GM21381 (cell line): ENCODE measurements at regions not wholly inside any gene's neighbourhood (a gene's known extent, or its start where the extent isn't known, plus 50 kb on each side); places are given as distances from the start of the nearest gene placed in this dataset.

Source experiments
- ATAC-seq: cut with Tn5 transposase; IDR thresholded peaks from one replicate; pipeline ENCODE4 v1.9.1; 2021; ENCODE audit warnings: mild to moderate bottlenecking, moderate library complexity; ENCODE audit not compliant: unreplicated experiment

DNA sequence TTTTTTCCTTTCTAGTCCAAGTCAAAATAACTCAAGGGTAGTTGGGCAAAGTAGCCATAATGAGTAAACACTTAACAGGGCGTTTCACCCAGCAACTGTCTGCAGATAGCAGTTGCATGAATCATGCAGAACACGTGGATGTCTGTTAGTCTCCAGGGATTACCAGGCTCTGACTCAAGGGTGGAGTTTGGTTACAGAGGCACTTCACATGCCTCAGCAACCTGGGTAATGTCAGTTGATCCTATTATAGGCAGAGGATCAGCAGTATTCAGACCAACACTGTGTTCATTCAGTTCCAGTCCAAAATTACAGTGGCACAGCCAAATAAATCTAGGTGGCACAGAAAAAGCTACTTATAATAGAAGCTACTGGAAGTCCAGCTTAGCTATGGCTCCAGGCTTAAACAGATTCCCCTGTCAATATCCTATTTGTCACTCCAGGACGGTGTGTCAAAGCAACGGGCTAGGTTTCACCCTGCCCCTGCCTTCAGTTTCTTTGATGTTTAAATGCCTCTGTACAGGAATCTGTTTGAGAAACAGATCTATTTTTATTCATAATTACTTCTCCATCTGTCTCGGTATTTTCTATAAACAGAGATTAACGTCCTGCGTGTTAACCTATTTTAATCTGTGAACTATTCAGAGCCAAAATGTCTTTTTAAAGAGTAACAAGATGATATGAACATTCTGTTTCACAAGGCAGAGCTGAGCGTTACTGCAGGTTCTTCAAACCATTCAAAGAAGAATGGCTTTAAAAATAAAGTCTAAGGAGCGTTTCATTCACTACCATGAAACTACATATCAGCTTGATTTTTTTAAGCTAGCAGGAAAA lies 162.6 kb upstream of the AKR1E2 start:
- ATAC-seq: peak; percentile 90

DNA sequence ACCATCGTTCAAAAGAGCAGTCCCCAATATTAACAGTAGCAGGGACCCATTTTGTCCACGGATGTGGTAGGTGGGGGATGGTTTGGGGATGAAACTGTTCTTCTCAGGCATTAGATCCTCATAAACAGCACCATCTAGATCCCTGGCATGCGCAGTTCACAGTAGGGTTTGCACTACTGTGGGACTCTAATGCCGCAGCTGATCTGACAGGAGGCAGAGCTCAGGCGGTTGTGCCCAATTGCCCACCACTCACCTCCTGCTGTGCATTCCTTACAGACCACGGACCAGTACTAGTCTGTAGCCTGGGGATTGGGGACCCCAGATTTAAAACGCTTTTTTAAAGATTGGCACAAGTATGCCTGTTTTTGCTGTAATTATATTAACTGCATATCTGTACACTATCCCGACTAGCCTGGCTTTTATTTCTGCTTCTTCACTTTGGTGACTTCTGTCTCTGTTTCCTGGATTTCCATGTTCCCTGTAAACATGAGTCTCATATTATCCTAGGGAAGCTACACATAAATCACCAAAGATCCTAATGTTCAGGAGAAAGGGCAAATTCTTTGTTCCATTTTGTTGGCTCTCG lies 163.3 kb upstream of the AKR1E2 start:
- ATAC-seq: no peak

DNA sequence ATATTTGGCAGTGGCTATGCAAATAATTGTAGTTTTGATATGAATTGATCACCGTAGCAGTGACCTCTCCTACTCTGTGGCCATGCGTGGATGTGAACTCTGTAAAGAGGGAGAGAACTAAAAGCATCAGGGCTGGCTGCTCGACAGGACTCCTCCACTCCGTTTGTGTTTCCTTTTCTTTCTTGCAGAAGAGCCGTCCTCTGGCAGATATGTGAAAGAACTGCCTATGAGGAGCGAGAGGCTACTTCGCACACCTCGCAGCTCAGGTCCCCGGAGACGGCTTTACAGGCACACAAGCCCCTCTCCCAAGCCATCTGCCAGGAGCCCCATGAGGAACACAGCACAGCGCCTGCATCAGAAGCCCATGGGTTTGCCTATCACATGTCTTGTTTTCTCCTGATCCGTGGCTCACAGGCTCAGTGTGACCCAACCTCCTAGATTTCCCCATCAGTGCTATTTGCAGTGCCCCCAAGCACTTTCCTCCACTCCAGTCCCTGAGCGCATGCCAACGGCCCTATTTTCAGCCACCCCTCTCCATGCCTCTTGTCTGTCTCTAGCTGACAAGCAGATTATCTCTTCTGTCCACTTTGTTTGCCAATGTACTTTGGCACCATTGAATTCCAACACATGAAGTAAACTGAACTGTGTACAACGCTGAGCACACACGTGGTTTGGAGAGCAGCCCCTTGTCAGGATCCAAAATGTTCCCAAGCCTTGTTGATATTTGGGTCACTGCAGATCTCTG lies 164.3 kb upstream of the AKR1E2 start:
- ATAC-seq: no peak

DNA sequence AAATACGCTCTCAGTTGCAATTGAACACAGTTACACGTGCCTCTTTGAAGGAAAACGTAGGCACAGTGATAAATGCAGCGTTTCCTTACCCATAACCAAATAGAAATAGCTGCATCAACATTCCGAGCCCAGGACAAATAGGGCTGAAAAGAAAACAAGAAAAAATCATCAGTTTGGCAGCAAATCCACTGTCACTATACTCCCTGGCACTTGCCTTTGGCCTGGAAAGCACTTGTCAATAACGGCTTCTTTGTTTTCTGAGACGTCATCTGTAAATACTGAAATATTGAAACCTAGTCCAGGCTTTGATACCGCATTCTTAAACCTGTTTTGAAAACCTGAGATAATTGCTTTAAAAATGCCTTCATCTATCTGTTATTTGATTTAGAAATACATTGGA lies 167.2 kb upstream of the AKR1E2 start:
- no peak for ATAC-seq

DNA sequence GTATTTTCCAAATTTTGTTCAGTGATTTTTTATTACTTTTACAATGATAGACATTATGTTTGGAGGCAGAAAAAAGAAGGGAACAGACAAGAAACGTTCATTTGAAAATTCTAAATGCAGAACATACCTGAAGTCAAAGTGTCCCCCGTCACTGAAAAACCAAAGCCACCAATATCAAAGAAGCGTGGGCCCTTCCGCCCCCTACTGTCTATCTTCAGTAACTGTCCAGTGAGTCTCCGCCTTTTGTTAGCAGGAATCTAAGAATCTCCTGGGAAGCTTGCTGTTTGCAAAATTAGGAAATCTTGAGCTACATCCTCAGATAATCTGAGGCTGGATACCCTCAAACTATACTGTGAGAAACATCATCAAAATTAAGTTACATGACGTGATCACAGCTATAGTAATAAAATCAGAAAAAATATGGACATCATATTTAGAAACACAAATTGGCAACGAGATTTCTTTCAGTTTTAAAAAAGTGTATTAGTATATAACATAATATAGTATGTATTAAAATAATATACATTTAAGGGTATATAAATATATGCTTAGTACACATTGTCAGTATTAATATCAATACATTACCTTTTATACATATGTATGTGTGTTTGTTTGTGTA lies 169.3 kb upstream of the AKR1E2 start:
- no peak for ATAC-seq

DNA sequence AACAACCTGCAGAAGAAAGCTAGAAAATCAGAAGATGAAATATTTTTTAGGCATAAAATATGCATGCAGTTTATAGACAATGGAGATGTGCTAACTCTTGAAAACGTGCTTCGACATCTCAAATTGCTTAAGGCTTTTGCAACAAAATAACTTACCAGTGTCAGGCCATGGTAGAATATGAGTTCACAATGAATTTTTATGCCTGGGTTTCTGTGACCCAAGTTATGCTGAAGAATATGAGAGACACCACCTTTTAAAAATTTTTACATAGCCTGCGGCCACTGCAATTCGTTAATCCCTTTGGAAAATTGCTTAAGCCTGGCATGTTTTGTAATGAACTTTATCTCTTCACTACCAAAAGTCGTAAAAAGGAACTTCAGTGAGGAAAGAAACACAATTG lies 170.1 kb upstream of the AKR1E2 start:
- no peak for ATAC-seq

DNA sequence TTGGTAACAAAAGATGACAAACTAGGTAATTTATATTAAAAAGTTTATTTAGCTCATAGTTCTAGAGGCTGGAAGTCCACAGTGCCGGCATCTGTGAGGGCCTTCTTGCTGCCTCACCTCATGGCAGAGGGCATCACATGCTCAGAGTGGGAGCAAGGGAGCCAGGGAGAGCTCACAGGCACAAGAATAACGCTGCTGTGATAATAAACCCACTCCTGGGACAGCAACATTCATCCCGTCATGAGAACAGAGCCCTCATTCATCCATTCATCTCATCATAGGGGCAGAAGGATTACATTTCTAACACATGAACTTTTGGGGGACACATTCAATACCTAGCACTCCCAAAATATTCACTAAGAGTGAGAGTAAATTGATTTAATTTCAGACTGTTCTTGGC lies 170.6 kb upstream of the AKR1E2 start:
- ATAC-seq: no peak

DNA sequence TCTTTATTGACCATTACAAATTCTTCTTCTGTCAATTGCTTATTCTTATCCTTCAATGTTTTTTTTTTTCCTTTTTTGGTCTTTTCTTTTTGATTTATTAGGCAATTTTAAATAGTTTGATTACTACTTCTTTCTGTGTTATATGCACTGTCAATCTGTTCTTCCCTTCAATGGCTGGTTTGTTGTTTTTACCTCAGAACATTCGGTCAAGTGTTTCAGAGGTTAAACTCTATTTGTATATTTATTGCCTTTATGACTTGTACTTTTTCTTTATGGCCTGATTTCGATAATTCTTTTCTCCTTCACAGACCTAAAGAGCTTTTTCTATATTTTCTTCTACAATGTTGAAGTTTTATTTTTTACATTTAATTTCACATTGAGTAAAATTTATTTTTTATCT lies 171.5 kb upstream of the AKR1E2 start:
- no peak for ATAC-seq

DNA sequence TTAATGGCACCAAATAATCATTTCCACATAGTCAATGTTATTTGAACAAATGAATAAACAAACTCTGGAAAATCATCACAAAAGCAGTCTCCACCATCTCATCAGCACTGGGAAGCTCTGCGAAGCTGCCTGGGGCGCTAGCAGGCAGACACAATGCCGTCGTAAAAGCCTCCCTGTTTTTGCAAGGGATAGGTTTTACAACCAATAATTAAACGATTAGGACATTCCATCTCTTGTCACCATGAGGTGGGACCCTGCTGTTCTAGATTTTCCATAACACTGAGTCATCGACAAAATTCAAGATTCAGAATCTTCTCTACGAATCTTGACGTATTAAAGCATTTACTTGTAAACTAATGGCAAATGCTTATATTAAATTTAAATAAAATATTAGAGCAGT lies 172.8 kb upstream of the AKR1E2 start:
- ATAC-seq: no peak

DNA sequence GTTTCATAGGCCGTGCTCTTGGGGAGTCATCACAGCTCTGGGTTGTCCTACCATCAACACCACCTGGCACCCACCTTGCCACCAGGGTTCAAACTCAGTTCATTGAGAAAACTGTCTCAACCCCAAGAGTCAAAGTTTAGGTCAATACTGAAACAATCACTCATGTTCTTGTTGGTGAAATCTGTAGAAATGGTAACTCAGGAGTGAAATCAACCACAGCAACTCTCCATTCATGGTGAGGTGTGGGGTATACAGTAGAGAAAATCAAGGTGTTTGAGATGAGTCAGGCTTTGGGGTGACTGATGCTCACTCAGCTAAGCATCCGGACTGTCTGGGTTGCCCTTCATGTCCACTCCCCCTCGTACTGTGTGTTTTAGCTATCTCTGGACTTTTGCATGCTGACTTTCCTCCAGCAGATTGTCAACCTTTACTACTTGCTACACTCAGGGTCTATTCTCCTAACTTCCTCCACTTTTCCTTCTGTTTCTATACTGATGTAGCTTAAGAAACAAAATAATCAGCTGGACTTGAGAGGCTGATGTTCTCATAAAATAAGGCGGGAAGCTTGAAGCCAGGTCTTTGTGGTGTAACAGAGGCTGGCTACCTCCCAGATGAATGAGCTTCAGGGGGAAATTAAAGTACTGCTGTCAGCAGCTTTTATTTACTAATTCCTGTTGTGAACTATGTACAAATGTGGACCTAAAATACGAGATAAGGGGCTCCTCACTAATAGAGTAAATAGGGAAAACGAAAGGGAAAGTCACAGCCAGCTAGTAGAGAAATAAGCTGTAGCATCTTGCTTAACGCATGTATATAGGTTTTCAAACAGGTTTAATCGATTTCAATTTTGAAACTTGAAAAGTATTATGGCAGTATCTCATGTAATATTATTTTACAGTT lies 173.6 kb upstream of the AKR1E2 start:
- peak; percentile 54 for ATAC-seq

DNA sequence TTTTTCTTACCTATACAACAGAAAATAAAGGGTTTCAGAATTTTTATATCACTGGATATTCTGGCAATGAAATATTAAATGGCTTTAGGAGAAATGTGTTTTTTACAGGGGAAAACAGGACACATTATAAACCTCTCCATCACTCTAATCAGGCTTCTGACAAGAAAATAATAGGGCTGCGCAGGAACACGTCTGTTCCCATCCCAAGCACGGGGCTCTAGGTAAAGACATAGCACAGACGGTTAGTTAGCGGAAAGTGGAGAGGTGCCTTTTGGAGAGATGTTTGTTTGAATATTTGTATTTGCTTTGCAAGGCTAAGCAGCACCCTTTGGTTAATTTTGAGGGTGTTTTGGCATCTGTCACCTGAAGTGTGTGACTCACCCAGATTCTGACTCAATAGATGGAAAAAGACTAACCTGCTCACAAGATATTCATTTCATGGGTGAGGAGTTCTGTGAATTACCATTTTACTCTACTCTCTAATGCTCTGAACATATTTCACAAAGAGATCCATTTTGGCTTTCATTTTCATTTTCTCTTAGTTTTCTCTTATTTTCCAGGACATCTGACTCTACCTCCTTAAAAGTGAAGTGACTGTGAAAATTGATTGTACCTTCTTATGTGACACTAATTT lies 174.5 kb upstream of the AKR1E2 start:
- ATAC-seq: peak; percentile 29

DNA sequence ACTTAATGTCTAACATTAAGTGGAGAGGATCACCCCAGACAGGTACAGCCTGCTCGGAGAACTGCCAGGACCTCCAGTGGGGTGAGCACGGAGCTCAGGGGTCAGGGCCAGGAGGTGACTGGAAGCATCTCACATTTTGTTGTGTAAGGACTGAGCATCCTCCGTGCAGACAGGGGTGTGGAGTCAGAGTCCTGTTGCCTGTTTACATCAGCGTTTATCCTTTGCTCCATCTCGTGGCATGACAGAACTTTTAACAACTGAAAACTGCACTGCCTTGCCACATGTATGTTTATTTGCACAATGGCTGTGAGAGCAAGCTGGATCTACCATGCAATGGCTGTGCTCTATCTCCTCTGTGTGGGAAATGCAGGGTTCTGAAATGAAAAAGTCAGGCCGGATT lies 175.4 kb upstream of the AKR1E2 start:
- ATAC-seq: no peak

DNA sequence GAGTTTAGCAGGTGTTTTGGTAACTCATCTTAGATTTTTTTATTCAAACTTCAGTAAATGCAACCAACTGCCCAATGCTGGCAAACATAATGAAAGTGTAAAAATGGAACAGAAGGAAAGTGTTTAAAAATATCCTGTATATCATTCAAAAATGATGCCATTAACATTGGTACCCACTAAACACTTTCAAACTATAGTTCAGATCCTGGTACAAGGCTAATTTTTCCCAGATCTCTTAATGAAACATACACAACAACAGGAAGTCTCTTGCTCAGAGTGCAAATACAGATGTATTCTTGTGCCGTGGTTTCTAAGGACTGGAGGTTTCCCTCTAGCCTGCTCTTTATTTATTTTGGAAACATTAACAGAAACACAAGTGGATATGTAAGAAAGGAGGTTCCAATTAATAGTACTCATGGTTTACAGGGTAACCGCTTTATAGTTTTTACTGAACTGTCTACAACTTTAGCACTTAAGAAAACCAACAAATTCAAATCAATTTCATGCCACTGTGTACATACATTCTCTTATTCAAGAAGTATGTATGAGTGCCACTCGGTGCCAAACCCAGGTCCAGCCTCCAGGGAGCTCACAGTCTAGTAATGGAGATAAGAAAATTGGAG lies 176.0 kb upstream of the AKR1E2 start:
- no peak for ATAC-seq

DNA sequence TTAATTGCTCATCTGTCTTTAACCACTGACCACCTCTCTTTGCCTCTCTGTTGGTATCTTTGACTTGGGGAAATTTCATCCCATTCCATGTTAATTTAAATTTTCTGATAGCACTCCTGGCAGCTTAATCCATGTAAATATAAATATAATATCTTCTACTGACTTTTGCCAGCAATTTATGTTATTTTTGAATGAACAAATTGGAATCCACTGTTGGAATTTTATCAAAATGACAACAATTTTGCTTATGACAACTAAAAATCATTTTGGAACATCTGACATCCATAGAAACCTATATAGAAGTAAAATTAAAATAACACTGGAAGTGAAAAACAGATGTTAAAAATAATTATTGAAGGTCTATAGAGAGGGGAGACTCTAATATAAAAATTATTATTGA lies 176.5 kb upstream of the AKR1E2 start:
- no peak for ATAC-seq

DNA sequence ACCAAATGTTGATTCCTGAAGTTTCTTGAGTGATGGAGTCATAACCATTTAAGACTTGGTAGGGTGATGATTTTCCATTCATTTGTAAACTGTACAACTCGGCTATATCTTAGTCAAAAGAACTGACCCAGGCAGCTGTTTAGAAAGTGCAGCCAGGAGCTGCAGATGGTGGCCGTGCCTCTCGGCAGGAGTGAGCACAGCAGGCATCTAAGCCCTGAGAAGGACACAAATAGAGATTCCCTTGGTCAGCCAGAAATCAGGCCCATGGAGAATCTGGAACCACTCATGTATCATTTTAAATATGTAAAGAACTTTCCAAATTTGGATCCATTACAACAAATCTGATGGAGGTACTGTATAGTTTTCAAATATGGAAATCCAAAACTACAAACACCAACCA lies 177.0 kb upstream of the AKR1E2 start:
- ATAC-seq: no peak

DNA sequence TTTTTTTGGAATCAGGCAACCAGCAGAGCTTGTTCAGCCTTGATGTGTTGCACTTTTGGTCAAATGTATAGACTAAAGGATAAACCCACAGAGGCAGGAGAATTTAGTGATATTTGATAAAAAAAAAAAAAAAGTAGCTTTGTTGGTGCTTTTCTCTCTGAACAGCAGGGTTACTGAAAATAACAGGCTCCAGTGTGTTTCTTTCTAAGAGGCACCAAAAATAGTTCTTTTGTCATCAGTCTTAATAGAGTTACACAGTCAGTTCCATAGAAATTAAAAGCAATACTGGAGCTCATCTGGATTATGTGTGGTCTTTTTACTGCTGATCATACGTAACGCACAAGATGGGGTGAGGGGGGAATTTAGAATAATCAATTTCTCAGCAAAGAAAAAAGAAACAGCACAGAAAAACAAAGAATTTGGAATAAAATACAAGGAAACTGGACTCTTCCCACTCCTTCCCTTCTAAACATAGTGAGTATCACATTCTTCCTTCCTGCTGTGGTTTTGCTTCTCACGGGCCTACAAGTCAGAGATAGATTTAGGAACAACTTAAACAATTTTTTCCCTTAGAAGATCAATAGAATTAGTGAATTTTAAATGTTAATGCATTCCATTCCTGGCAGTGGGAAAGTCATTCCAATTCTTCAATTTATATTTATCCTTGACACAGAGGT lies 178.8 kb upstream of the AKR1E2 start:
- no peak for ATAC-seq

DNA sequence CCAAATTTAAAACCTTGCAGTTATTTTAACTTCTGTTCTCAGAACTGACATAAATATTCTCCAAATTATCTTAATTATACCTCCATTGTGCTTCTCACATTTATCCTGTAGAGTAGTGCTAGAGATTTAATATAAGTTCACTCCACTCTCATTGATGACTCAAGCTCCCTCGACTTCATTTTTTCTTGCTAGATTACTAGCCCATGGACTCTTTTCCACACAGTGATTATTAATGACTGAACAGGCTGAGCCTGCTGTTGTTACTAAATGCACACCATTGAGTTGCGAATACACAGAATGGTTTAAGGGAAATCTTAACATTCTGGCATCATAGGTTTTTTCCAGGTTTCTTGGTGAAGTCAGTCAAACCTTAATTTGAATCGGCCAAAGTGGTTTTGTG lies 179.5 kb upstream of the AKR1E2 start:
- ATAC-seq: no peak

DNA sequence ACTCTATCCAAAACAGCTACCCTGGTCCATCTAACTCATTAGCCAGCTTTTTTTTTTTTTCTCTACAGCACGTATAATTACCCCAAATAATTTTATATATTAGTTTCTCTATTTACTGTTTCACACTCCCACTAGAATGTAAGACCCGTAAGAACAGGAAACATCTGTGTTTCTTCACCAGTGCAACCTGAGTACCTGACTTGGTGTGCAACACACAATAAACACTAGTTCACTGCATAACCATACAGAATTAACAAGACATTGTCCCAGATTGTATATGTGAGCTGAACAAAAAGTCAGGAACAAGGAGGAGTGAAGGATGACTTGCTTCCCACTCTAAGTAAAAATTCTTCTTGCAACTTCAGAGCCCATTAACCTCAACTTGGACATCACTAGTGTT lies 180.2 kb upstream of the AKR1E2 start:
- ATAC-seq: no peak

DNA sequence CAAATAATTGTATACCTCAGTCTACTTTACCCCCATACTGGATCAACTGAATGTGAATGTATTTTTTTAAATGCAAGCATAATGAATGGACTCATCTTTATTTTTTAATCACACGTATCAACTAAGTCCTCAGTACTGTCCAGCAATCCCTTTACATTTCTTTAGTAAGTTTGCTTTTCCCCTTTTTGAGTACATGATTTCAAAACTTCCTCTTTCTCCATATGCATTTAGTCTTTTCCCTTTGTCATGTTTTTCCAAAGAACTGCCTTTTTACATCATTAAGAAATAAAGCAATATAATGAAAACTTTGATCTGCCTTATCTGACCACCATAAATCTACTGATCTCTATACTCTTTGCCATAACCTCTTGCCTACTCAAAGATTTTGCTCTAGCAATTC lies 182.5 kb upstream of the AKR1E2 start:
- ATAC-seq: no peak
